Keratinocyte (primary cell): ENCODE measurements at regions not wholly inside any gene's neighbourhood (a gene's known extent, or its start where the extent isn't known, plus 50 kb on each side); places are given as distances from the start of the nearest gene placed in this dataset.

Experiments
- DNase-seq: peaks from one replicate; pipeline ENCODE4 v3.0.0-alpha.2; 2011; ENCODE audit warnings: low read depth, missing footprints, low spot score
- FAIRE-seq: peaks from 2 replicates; lab custom pipeline; 2011; peaks lifted over from hg19 to GRCh38; lab: Jason Lieb, UNC
- H2AFZ ChIP-seq: 2 replicates; pipeline ENCODE4 v1.6.0; 2012; ENCODE audit warnings: low read length, control low read depth, inconsistent platforms; ENCODE audit not compliant: control insufficient read depth
- H3K27ac ChIP-seq: 2 replicates; pipeline ENCODE4 v1.5.1; 2011; ENCODE audit warnings: low read length; ENCODE audit not compliant: control insufficient read depth, insufficient read depth
- H3K27me3 ChIP-seq: 3 replicates; pipeline ENCODE4 v1.6.0; 2011; ENCODE audit warnings: low read length; ENCODE audit not compliant: control insufficient read depth, insufficient read depth; ENCODE audit errors: extremely low read depth
- H3K36me3 ChIP-seq, 2 experiments: 2 replicates in 1 of 2; 3 replicates in 1 of 2; pipeline ENCODE4 v1.5.1; 2011; ENCODE audit warnings: low read length in 2 of 2, mild to moderate bottlenecking in 1 of 2; ENCODE audit not compliant: control insufficient read depth in 2 of 2, insufficient read depth in 2 of 2; ENCODE audit errors: extremely low read depth in 1 of 2
- H3K4me1 ChIP-seq: 3 replicates; pipeline ENCODE4 v1.5.1; 2011; ENCODE audit warnings: low read length; ENCODE audit not compliant: control insufficient read depth, insufficient read depth; ENCODE audit errors: extremely low read depth
- H3K4me2 ChIP-seq: 3 replicates; pipeline ENCODE4 v1.6.0; 2011; ENCODE audit warnings: low read depth, low read length; ENCODE audit not compliant: control insufficient read depth, insufficient read depth; ENCODE audit errors: extremely low read depth
- H3K4me3 ChIP-seq, 3 experiments: fragments of 200-600 bp in 1 of 3; sonication (generic) in 1 of 3; 2 replicates in 2 of 3; 3 replicates in 1 of 3; pipeline ENCODE4 v1.5.1; 2011 to 2016; ENCODE audit warnings: low read length in 3 of 3, mild to moderate bottlenecking in 3 of 3, control low read depth in 2 of 3, inconsistent platforms in 1 of 3, low read depth in 1 of 3, mixed read lengths in 1 of 3, mixed run types in 1 of 3, moderate library complexity in 1 of 3; ENCODE audit not compliant: control insufficient read depth in 2 of 3, insufficient read depth in 2 of 3; ENCODE audit errors: extremely low read depth in 1 of 3
- H3K79me2 ChIP-seq: 2 replicates; pipeline ENCODE4 v1.6.0; 2012; ENCODE audit warnings: low read length; ENCODE audit not compliant: control insufficient read depth, insufficient read depth
- H3K9ac ChIP-seq: 3 replicates; pipeline ENCODE4 v1.6.0; 2011; ENCODE audit warnings: low read length; ENCODE audit not compliant: control insufficient read depth, insufficient read depth; ENCODE audit errors: extremely low read depth
- H3K9me1 ChIP-seq: 3 replicates; pipeline ENCODE4 v1.6.0; 2011; ENCODE audit warnings: low read length; ENCODE audit not compliant: control insufficient read depth, insufficient read depth; ENCODE audit errors: extremely low read depth
- H3K9me3 ChIP-seq: 2 replicates; pipeline ENCODE4 v1.5.1; 2012; ENCODE audit warnings: low read depth, low read length; ENCODE audit not compliant: control insufficient read depth
- H4K20me1 ChIP-seq: 3 replicates; pipeline ENCODE4 v1.6.0; 2011; ENCODE audit warnings: low read length; ENCODE audit not compliant: control insufficient read depth, insufficient read depth; ENCODE audit errors: extremely low read depth
- CTCF ChIP-seq, 3 experiments: IDR thresholded peaks in 1 of 3; conservative IDR thresholded peaks in 1 of 3; optimal IDR thresholded peaks in 1 of 3; 2 replicates in 2 of 3; 3 replicates in 1 of 3; pipeline versions ENCODE3 to v1.5.1; 2011; ENCODE audit warnings: low read length in 3 of 3, mild to moderate bottlenecking in 3 of 3, moderate library complexity in 2 of 3, control low read depth in 1 of 3, inconsistent platforms in 1 of 3; ENCODE audit not compliant: insufficient read depth in 2 of 3; ENCODE audit errors: extremely low read depth in 1 of 3
- EZH2 ChIP-seq: IDR thresholded peaks from one replicate; pipeline ENCODE4 v1.6.1; 2012; ENCODE audit warnings: inconsistent platforms, mild to moderate bottlenecking, low read length, moderate library complexity
- dilution Hi-C: fragments of 300-500 bp; cut with MboI; formaldehyde crosslinking; loops from one replicate; pipeline ENCODE4 v1.7.0; 2020; ENCODE audit warnings: low sequenced_read_pairs; ENCODE audit not compliant: extremely low pct_ligation_motif_present

- Histone ChIP-seq H3K36me3 (no peaks in the 10 kb centered on the region), H3K27me3 (peaks cover 16% of the 10 kb centered on the region), H3K79me2 (no peaks in the 10 kb centered on the region), H3K9ac (no peak overlapping the region), H2AFZ (no peak overlapping the region), H3K27ac (no peak overlapping the region), H3K4me2 (no peak overlapping the region), H4K20me1 (no peaks in the 10 kb centered on the region), H3K9me3 (no peaks in the 10 kb centered on the region), H3K4me1 (no peaks in the 10 kb centered on the region), H3K9me1 (no peaks in the 10 kb centered on the region), H3K4me3 (no peak overlapping the region)
- TF ChIP-seq CTCF (optimal IDR thresholded peaks at IDR 0.05 in 1 of 3, IDR thresholded peaks at IDR 0.05 in 1 of 3, conservative IDR thresholded peaks at IDR 0.05 in 1 of 3; ENCODE audit: extremely low read depth in 1 of 3, insufficient read depth in 2 of 3, low read length in 3 of 3) (peak in 2 of 3 experiments; percentile 30 to 41), EZH2 (no peak)
- dilution Hi-C loops = no loop called here
- FAIRE-seq (no peak), DNase-seq (no peak)
These were observed 68.0 kb upstream of the CEACAM8 start for GRCh38 chr19:42662712-42663111.

- no peak for DNase-seq
- TF ChIP-seq EZH2 (no peak), CTCF (optimal IDR thresholded peaks at IDR 0.05 in 1 of 3, IDR thresholded peaks at IDR 0.05 in 1 of 3, conservative IDR thresholded peaks at IDR 0.05 in 1 of 3; ENCODE audit: extremely low read depth in 1 of 3, insufficient read depth in 2 of 3, low read length in 3 of 3) (no peak)
- FAIRE-seq = no peak
- dilution Hi-C loops = no loop called here
- H2AFZ ChIP-seq = no peak overlapping the region
- H3K9me3 ChIP-seq = no peaks in the 10 kb centered on the region
- no peaks in the 10 kb centered on the region for H3K79me2 ChIP-seq
- H3K4me3 ChIP-seq = no peak overlapping the region
- no peak overlapping the region for H3K27ac ChIP-seq
- H3K4me2 ChIP-seq = no peak overlapping the region
- no peak overlapping the region for H3K9ac ChIP-seq
- no peaks in the 10 kb centered on the region for H3K4me1 ChIP-seq
- H3K9me1 ChIP-seq = no peaks in the 10 kb centered on the region
- H4K20me1 ChIP-seq = no peaks in the 10 kb centered on the region
- peaks cover 16% of the 10 kb centered on the region for H3K27me3 ChIP-seq
- H3K36me3 ChIP-seq = no peaks in the 10 kb centered on the region
These were observed 65.6 kb upstream of the CEACAM8 start for GRCh38 chr19:42660353-42660752.
